Lung (tissue), 11 donors: ENCODE measurements at regions not wholly inside any gene's neighbourhood (a gene's known extent, or its start where the extent isn't known, plus 50 kb on each side); places are given as distances from the start of the nearest gene placed in this dataset.

Experiments used
- ATAC-seq: fragments of 200-7000 bp; cut with Tn5 transposase; one replicate; pipeline ENCODE4 v1.9.1; 2020; ENCODE audit warnings: moderate number of reproducible peaks; ENCODE audit not compliant: insufficient read depth, low FRiP score
- DNase-seq, 3 donors: peaks; one replicate each; pipeline ENCODE4 v3.0.0-alpha.2; 2013 to 2017
- H3K27ac ChIP-seq, 2 donors: one replicate each; pipeline ENCODE4 v1.5.1; 2013; ENCODE audit warnings: mild to moderate bottlenecking in 2 of 2, moderate library complexity in 2 of 2, control low read depth in 1 of 2, inconsistent platforms in 1 of 2, low read depth in 1 of 2, low read length in 1 of 2
- H3K27me3 ChIP-seq, 3 donors: one replicate each; pipeline ENCODE4 v1.5.1; 2013; ENCODE audit warnings: low read length in 2 of 3; ENCODE audit not compliant: control insufficient read depth in 3 of 3, insufficient read depth in 3 of 3
- H3K36me3 ChIP-seq, 4 donors: one replicate each; pipeline ENCODE4 v1.5.1; 2013; ENCODE audit warnings: low read length in 4 of 4, mild to moderate bottlenecking in 1 of 4, moderate library complexity in 1 of 4; ENCODE audit not compliant: control insufficient read depth in 4 of 4, insufficient read depth in 4 of 4
- H3K4me1 ChIP-seq, 5 donors: one replicate each; pipeline ENCODE4 v1.5.1; 2013; ENCODE audit warnings: low read length in 5 of 5, mild to moderate bottlenecking in 2 of 5, moderate library complexity in 1 of 5; ENCODE audit not compliant: control insufficient read depth in 5 of 5, insufficient read depth in 5 of 5
- H3K4me3 ChIP-seq: one replicate; pipeline ENCODE4 v1.5.1; 2013; ENCODE audit warnings: mild to moderate bottlenecking, control low read depth, moderate library complexity
- H3K9ac ChIP-seq, 2 donors: one replicate each; pipeline ENCODE4 v1.5.1; 2013; ENCODE audit warnings: low read length in 2 of 2, control low read depth in 1 of 2; ENCODE audit not compliant: insufficient read depth in 1 of 2
- H3K9me3 ChIP-seq, 4 donors: one replicate each; pipeline ENCODE4 v1.5.1; 2013; ENCODE audit warnings: low read length in 3 of 4, mild to moderate bottlenecking in 1 of 4, moderate library complexity in 1 of 4; ENCODE audit not compliant: control insufficient read depth in 4 of 4, insufficient read depth in 3 of 4
- CTCF ChIP-seq: IDR thresholded peaks from 2 replicates; pipeline ENCODE4 v1.5.1; 2012; ENCODE audit warnings: mild to moderate bottlenecking; ENCODE audit errors: control extremely low read depth, extremely low read depth
- WGBS, 2 donors: extraction: QIAGEN DNeasy Blood & Tissue Kit; methylation state at CpG; one replicate each; pipeline ENCODE4 v1.1.7; 2013; 5-methylcytosine and 5-hydroxymethylcytosine counted together
- donor health status: control.
- donor health status: control.
- donor health status: Bipolar disorder and iron deficiency.
- donor health status: healthy.
- donor health status: DM: yes; HTN: yes; CAD: no.

- Histone ChIP-seq H3K27me3 (no peaks in the 10 kb centered on the region), H3K9ac (no peak overlapping the region), H3K4me1 (peaks cover 0 to 19% (median 0%) of the 10 kb centered on the region in 5 donors), H3K36me3 (no peaks in the 10 kb centered on the region), H3K27ac (no peak overlapping the region), H3K9me3 (no peaks in the 10 kb centered on the region), H3K4me3 (no peak overlapping the region)
- DNase-seq (peak in 2 of 3 donors; percentile 35 to 52), ATAC-seq (no peak)
- WGBS, 2 donors = 92 to 93% methylated on average over 27 of the region's 27 CpGs
- TF ChIP-seq CTCF = no peak
Observed at GRCh38 chr15:70250208-70251201, 152.8 kb upstream of the TLE3 start.

DNA sequence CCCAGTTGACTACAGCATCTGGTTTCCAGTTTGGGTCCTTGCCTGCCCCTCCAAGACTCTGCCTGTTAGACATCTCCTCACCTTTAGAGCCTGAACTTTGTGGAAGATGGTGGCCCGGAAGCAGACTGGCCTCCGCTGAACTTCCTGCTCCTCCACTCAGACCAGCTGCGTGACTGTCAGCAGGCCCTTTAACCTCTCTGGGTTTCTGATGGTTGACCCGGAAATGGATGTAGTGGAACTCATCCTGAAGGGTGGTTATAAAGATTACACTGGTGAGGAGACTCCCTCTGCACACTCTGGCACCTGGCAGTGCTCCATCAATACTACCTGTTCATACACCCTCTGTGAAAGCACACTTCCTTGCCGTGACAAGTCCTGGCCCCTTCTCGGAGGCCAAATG is 151.9 kb upstream of the TLE3 start:
- no peak for ATAC-seq
- DNase-seq = no peak
- Histone ChIP-seq H3K9ac (no peak overlapping the region), H3K27ac (no peak overlapping the region), H3K27me3 (no peaks in the 10 kb centered on the region), H3K9me3 (no peaks in the 10 kb centered on the region), H3K4me3 (no peak overlapping the region), H3K36me3 (no peaks in the 10 kb centered on the region), H3K4me1 (peaks cover 0 to 19% (median 0%) of the 10 kb centered on the region in 5 donors)
- TF ChIP-seq CTCF = no peak
- WGBS, 2 donors = 84 to 85% methylated on average over 6 of the region's 6 CpGs

- no peak overlapping the region for H3K9ac ChIP-seq
- peaks cover 0 to 27% (median 4%) of the 10 kb centered on the region in 5 donors for H3K4me1 ChIP-seq
- no peaks in the 10 kb centered on the region for H3K36me3 ChIP-seq
- H3K27me3 ChIP-seq = no peaks in the 10 kb centered on the region
- H3K9me3 ChIP-seq = no peaks in the 10 kb centered on the region
- 72 to 79% methylated on average over 12 of the region's 12 CpGs for WGBS, 2 donors
- no peak overlapping the region for H3K4me3 ChIP-seq
- ATAC-seq = no peak
- peak; percentile 36 to 64 (median 47) for DNase-seq
- no peak overlapping the region for H3K27ac ChIP-seq
- no peak for TF ChIP-seq CTCF
Observed at GRCh38 chr15:70248116-70249025, 150.7 kb upstream of the TLE3 start.
